Mesothelial cell of epicardium (in vitro differentiated cells): ENCODE measurements at regions not wholly inside any gene's neighbourhood (a gene's known extent, or its start where the extent isn't known, plus 50 kb on each side); places are given as distances from the start of the nearest gene placed in this dataset.

Experiments
- DNase-seq, 2 experiments: peaks; one replicate each; pipeline ENCODE4 v3.0.0; 2021; ENCODE audit warnings: low spot score in 2 of 2; ENCODE audit not compliant: unreplicated experiment in 2 of 2
- H3K27ac Mint-ChIP-seq: 2 replicates; pipeline ENCODE4 v1.8.0; 2021; ENCODE audit warnings: mixed read lengths
- H3K27me3 Mint-ChIP-seq: 2 replicates; pipeline ENCODE4 v1.8.0; 2021; ENCODE audit warnings: low read depth, mixed read lengths
- H3K36me3 Mint-ChIP-seq: 2 replicates; pipeline ENCODE4 v1.8.0; 2021; ENCODE audit warnings: mixed read lengths
- H3K4me1 Mint-ChIP-seq: 2 replicates; pipeline ENCODE4 v1.8.0; 2021; ENCODE audit warnings: mixed read lengths
- H3K4me3 Mint-ChIP-seq: 2 replicates; pipeline ENCODE4 v1.8.0; 2021; ENCODE audit warnings: mild to moderate bottlenecking, moderate library complexity, mixed read lengths
- H3K9me3 Mint-ChIP-seq: 2 replicates; pipeline ENCODE4 v1.8.0; 2021; ENCODE audit warnings: mixed read lengths
- TF ChIP-seq, protein P1 (sequence below): fragments of 200-600 bp; sonication (generic); IDR thresholded peaks from one replicate; pipeline ENCODE4 v1.5.0; 2021; ENCODE audit warnings: antibody characterized with exemption; ENCODE audit not compliant: unreplicated experiment

DNA sequence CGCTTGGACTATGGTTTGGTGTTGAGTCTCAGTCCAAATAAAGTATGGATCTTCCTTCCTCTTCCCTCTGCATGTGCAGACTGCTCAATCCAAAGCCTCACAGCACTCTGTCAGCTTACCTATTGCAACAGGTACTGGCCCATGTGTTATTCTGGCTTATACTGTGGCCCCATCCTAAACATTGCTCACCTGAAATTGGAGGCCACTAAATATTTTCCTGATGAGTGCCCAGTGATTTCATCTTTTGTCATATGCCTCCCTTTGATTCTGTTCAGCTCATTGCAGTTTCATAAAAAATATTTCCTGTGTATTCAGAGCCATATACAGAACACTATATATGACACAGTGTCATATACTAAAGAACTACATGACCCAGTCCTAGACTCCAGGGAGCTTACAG lies 86.3 kb upstream of the FAM136A start:
- Mint-ChIP-seq H3K4me1 (no peaks in the 10 kb centered on the region), H3K9me3 (peaks cover 10% of the 10 kb centered on the region), H3K27me3 (peaks cover 23% of the 10 kb centered on the region), H3K36me3 (no peaks in the 10 kb centered on the region), H3K27ac (no peak overlapping the region), H3K4me3 (no peak overlapping the region)
- DNase-seq: no peak
- TF ChIP-seq, protein P1, sequence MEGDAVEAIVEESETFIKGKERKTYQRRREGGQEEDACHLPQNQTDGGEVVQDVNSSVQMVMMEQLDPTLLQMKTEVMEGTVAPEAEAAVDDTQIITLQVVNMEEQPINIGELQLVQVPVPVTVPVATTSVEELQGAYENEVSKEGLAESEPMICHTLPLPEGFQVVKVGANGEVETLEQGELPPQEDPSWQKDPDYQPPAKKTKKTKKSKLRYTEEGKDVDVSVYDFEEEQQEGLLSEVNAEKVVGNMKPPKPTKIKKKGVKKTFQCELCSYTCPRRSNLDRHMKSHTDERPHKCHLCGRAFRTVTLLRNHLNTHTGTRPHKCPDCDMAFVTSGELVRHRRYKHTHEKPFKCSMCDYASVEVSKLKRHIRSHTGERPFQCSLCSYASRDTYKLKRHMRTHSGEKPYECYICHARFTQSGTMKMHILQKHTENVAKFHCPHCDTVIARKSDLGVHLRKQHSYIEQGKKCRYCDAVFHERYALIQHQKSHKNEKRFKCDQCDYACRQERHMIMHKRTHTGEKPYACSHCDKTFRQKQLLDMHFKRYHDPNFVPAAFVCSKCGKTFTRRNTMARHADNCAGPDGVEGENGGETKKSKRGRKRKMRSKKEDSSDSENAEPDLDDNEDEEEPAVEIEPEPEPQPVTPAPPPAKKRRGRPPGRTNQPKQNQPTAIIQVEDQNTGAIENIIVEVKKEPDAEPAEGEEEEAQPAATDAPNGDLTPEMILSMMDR: no peak

DNA sequence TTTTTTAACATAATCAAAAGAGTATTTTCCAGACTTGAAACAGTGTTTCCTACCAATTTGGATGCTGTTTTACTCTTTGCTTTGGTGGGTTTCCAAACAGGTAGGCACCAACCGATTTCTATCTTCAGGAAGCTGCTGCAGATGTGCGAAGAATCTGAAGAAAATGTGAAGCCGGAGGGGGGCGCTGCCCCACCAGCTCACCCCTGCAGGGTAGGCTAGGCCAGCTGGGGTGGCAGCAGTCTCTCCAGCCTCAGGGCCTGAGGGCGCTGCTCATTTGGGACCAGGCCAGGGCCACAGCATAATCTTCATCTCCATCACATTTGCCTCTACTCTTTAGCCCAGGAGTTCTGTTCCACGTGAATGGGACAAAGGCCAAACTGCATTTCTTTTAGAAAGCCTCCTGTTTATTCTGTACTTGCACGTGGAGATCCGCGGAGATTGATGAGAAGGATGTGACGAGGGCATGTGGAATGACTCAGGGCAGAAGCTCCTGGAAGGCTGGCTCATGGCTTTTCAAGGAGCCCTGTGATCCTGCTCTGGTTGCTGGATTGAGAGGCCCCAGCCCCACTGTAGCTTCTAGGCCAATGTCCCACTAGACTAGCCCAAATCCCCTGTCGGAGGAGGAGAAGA lies 84.2 kb upstream of the FAM136A start:
- H3K4me1 Mint-ChIP-seq: peaks cover 14% of the 10 kb centered on the region
- H3K27me3 Mint-ChIP-seq: peaks cover 20% of the 10 kb centered on the region
- TF ChIP-seq, protein P1: no peak
- peaks cover 10% of the 10 kb centered on the region for H3K9me3 Mint-ChIP-seq
- no peak overlapping the region for H3K4me3 Mint-ChIP-seq
- no peak overlapping the region for H3K27ac Mint-ChIP-seq
- DNase-seq: no peak
- no peaks in the 10 kb centered on the region for H3K36me3 Mint-ChIP-seq

DNA sequence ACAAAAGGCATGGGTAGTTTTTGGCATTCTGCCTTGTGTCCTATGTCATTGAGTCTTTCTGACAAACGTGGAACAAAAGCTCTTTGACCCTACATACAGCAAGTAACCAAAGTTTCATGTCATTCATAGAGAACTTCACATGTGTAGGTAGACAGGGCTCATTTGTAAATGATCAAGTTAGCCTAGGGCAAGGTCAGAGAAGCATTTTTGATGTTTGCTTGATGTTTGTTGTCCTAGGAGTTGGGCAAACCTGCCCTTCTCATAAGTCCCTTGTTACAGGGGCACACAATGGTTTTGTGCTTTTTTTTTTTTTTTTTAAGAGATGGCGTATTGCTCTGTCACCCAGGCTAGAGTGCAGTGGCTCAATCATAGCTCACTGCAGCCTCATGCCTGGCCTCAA lies 83.3 kb upstream of the FAM136A start:
- no peak for DNase-seq
- Mint-ChIP-seq H3K9me3 (peaks cover 15% of the 10 kb centered on the region), H3K36me3 (no peaks in the 10 kb centered on the region), H3K4me1 (peaks cover 14% of the 10 kb centered on the region), H3K27me3 (peaks cover 20% of the 10 kb centered on the region), H3K4me3 (no peak overlapping the region), H3K27ac (no peak overlapping the region)
- TF ChIP-seq, protein P1: no peak

DNA sequence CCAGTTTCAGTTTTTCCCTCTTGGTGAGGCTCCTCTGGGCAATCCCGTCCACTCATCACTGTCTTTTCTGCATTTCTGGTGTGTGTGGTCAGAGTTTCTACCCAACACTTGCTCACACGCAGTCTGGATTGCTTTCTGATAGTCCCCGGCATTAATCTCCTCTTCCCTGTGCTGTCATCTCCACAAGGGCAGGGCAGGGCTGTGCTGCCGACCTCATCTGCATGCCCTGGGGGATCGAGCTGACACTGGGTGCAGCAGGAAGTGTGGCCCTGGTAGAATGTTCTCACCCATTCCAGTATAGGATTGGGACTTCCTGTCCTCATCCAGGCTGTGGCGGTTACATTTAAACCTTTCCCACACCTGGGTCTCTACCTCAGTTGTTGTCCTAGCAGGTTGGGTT lies 80.0 kb upstream of the FAM136A start:
- Mint-ChIP-seq H3K4me1 (peaks cover 14% of the 10 kb centered on the region), H3K27ac (peak overlapping the region; percentile 94)
- peak; percentile 28 to 53 for DNase-seq

DNA sequence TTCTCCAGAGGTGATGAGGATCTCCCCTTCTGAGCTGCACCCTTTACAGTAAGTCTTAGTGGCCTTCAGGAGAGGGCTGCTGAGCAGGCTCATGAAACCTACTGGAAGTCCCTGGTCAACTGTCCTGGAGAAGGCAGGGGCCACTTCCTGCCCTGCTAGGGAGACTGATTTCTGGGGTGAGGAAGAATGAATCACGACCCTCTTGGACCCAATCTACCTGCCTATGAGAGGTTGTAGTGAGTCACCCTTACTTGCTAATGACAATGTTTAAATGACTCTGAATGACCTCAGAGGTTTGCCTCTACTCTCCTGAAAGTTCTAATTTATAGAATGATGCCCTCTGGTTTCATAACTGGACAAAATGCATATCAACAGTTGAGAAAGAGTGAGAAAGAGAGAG lies 79.4 kb upstream of the FAM136A start:
- TF ChIP-seq, protein P1: no peak
- Mint-ChIP-seq H3K27ac (peak overlapping the region; percentile 94), H3K36me3 (no peaks in the 10 kb centered on the region), H3K4me3 (no peak overlapping the region), H3K27me3 (peaks cover 7% of the 10 kb centered on the region), H3K9me3 (peaks cover 15% of the 10 kb centered on the region), H3K4me1 (peaks cover 14% of the 10 kb centered on the region)
- no peak for DNase-seq

More for the DNA sequence above, 80.0 kb upstream of the FAM136A start:
- peaks cover 11% of the 10 kb centered on the region for H3K27me3 Mint-ChIP-seq
- TF ChIP-seq, protein P1: no peak
- peaks cover 15% of the 10 kb centered on the region for H3K9me3 Mint-ChIP-seq
- no peaks in the 10 kb centered on the region for H3K36me3 Mint-ChIP-seq
- H3K4me3 Mint-ChIP-seq: no peak overlapping the region

DNA sequence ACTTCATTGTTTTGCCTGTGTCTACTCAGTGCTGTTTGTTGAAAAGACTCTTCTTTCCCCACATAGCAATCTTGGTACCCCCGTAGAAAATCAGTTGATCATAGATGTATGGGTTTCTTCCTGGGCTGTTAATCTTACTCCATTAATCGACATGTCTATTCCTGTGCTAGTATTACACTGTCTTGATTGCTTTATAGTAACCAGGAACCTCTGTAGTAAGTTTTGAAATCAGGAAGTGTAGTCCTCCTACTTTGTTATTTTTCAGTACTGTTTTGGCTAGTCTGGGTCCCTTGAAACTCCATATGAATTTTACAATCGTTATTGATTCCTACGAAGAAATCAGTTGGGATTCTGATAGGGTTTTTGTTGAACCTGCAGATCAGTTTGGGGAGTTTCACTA lies 78.8 kb upstream of the FAM136A start:
- peak overlapping the region; percentile 15 for H3K27ac Mint-ChIP-seq
- peaks cover 6% of the 10 kb centered on the region for H3K27me3 Mint-ChIP-seq
- peaks cover 14% of the 10 kb centered on the region for H3K4me1 Mint-ChIP-seq
- H3K9me3 Mint-ChIP-seq: peaks cover 15% of the 10 kb centered on the region
- TF ChIP-seq, protein P1: no peak
- no peak overlapping the region for H3K4me3 Mint-ChIP-seq
- no peaks in the 10 kb centered on the region for H3K36me3 Mint-ChIP-seq
- DNase-seq: no peak
